ENCODE measurements at regions not wholly inside any gene's neighbourhood (a gene's known extent, or its start where the extent isn't known, plus 50 kb on each side); places are given as distances from the start of the nearest gene placed in this dataset.
A peak's percentile ranks its signal among the peaks of the same experiment; 100 is the strongest.

DNA sequence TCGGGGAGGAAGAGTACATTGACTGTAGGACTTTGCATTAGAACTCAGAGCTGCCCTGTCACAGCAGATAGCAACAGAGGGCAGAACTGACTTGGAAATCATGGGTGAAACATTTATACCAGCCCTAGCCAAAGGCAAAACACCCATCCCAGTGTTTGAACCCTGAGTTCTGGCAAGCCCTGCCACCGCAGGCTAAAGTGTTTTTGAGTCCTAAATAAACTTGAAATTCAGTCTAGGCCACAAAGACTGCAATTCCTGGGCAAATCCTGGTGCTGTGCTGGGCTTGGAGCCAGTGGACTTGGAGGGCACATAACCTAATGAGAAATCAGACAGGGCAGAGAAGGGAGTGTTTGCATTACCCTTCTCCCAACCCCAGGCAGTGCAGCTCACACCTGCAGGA, 1015.7 kb downstream of the FSTL5 start:
- TF ChIP-seq, protein P1, sequence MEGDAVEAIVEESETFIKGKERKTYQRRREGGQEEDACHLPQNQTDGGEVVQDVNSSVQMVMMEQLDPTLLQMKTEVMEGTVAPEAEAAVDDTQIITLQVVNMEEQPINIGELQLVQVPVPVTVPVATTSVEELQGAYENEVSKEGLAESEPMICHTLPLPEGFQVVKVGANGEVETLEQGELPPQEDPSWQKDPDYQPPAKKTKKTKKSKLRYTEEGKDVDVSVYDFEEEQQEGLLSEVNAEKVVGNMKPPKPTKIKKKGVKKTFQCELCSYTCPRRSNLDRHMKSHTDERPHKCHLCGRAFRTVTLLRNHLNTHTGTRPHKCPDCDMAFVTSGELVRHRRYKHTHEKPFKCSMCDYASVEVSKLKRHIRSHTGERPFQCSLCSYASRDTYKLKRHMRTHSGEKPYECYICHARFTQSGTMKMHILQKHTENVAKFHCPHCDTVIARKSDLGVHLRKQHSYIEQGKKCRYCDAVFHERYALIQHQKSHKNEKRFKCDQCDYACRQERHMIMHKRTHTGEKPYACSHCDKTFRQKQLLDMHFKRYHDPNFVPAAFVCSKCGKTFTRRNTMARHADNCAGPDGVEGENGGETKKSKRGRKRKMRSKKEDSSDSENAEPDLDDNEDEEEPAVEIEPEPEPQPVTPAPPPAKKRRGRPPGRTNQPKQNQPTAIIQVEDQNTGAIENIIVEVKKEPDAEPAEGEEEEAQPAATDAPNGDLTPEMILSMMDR (IDR thresholded peaks at IDR 0.05; ENCODE audit: unreplicated experiment): no peak
- Mint-ChIP-seq H3K27ac (no peak overlapping the region), H3K4me1 (no peaks in the 10 kb centered on the region), H3K27me3 (ENCODE audit: low read depth) (no peaks in the 10 kb centered on the region), H3K4me3 (no peak overlapping the region), H3K9me3 (peaks cover 21% of the 10 kb centered on the region), H3K36me3 (peaks cover 4% of the 10 kb centered on the region)
- no peak for DNase-seq (ENCODE audit: low spot score in 2 of 2, unreplicated experiment in 2 of 2)

- TF ChIP-seq, protein P1 (IDR thresholded peaks at IDR 0.05; ENCODE audit: unreplicated experiment): no peak
- no peaks in the 10 kb centered on the region for H3K27me3 Mint-ChIP-seq (ENCODE audit: low read depth)
- no peak for DNase-seq (ENCODE audit: low spot score in 2 of 2, unreplicated experiment in 2 of 2)
- H3K4me1 Mint-ChIP-seq: no peaks in the 10 kb centered on the region
- H3K36me3 Mint-ChIP-seq: peaks cover 1% of the 10 kb centered on the region
- no peak overlapping the region for H3K27ac Mint-ChIP-seq
- H3K4me3 Mint-ChIP-seq: no peak overlapping the region
- peaks cover 47% of the 10 kb centered on the region for H3K9me3 Mint-ChIP-seq
Observed at GRCh38 chr4:161143375-161143774, 1020.4 kb downstream of the FSTL5 start.

GRCh38 chr4:161134795-161135194, 1029.0 kb downstream of the FSTL5 start:
- Mint-ChIP-seq H3K27me3 (ENCODE audit: low read depth) (no peaks in the 10 kb centered on the region), H3K4me3 (no peak overlapping the region), H3K4me1 (peaks cover 9% of the 10 kb centered on the region), H3K9me3 (peaks cover 35% of the 10 kb centered on the region), H3K36me3 (peaks cover 2% of the 10 kb centered on the region), H3K27ac (no peak overlapping the region)
- TF ChIP-seq, protein P1 (IDR thresholded peaks at IDR 0.05; ENCODE audit: unreplicated experiment): no peak
- DNase-seq (ENCODE audit: low spot score in 2 of 2, unreplicated experiment in 2 of 2): no peak

- TF ChIP-seq, protein P1 (IDR thresholded peaks at IDR 0.05; ENCODE audit: unreplicated experiment): no peak
- peak overlapping the region; percentile 44 for H3K27ac Mint-ChIP-seq
Observed at GRCh38 chr4:161133586-161134276, 1030.1 kb downstream of the FSTL5 start.

DNA sequence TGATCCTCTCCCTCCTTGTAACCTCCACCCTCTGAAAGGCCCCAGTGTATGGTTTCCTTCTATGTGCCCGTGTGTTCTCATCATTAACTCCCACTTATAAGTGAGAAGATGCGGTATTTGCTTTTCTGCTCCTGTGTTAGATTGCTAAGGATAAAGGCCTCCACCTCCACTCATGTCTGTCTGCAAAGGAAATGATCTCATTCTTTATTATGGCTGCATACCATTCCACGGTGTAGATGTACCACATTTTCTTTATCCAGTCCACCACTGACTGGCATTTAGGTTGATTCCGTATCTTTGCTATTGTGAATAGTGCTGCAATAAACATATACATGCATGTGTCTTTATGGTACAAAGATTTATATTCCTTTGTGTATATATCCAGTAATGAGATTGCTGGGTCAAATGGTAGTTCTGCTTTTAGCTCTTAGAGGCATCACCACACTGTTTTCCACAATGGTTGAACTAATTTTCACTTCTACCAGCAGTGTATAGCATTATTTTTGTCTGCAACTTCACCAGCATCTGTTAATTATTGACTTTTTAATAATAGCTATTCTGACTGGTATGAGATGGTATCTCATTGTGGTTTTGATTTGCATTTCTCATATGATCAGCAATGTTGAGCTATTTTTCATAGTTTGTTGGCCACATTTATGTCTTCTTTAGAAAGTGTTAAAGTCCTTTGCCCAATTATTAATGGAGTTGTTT, 1030.9 kb downstream of the FSTL5 start:
- H3K27ac Mint-ChIP-seq: no peak overlapping the region
- peaks cover 9% of the 10 kb centered on the region for H3K4me1 Mint-ChIP-seq
- no peaks in the 10 kb centered on the region for H3K36me3 Mint-ChIP-seq
- H3K4me3 Mint-ChIP-seq: no peak overlapping the region
- H3K27me3 Mint-ChIP-seq (ENCODE audit: low read depth): no peaks in the 10 kb centered on the region
- H3K9me3 Mint-ChIP-seq: peaks cover 17% of the 10 kb centered on the region
- TF ChIP-seq, protein P1 (IDR thresholded peaks at IDR 0.05; ENCODE audit: unreplicated experiment): no peak
- no peak for DNase-seq (ENCODE audit: low spot score in 2 of 2, unreplicated experiment in 2 of 2)

More at GRCh38 chr4:161133586-161134276, 1030.1 kb downstream of the FSTL5 start:
- Mint-ChIP-seq H3K9me3 (peaks cover 24% of the 10 kb centered on the region), H3K36me3 (peaks cover 2% of the 10 kb centered on the region), H3K4me1 (peaks cover 9% of the 10 kb centered on the region), H3K4me3 (no peak overlapping the region), H3K27me3 (ENCODE audit: low read depth) (no peaks in the 10 kb centered on the region)
- no peak for DNase-seq (ENCODE audit: low spot score in 2 of 2, unreplicated experiment in 2 of 2)
